ENCODE measurements at regions not wholly inside any gene's neighbourhood (a gene's known extent, or its start where the extent isn't known, plus 50 kb on each side); places are given as distances from the start of the nearest gene placed in this dataset.

DNA sequence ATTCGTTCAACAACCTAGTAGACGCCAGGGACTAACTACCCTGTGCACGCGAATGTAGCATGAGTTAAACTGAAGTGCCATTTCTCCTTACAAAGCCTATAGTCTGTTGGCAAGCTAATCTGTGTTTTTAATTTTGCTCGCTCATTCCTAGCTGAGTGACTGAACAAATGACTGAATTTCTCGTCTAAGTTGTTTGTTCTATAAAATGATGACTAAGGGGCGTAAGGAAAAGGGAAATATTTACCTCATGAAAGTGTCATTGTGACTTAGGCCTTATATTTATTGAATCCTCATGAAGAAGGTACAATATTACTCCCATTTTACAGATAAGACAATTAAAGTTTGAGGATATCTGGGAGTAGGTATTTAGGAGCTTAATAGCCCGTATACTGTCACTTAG, 818.3 kb upstream of the ALCAM start:
- no peak for TF ChIP-seq POLR2A (IDR thresholded peaks at IDR 0.05; ENCODE audit: low read length)
- TF ChIP-seq GATA1 (IDR thresholded peaks at IDR 0.05; ENCODE audit: low read depth, low read length): no peak
